HuH-7.5 (cell line): ENCODE measurements at regions not wholly inside any gene's neighbourhood (a gene's known extent, or its start where the extent isn't known, plus 50 kb on each side); places are given as distances from the start of the nearest gene placed in this dataset.
"Not testable (repeated sequence)": the region's sequence is repeated elsewhere in the genome, so short reads cannot be mapped to it uniquely, and the experiment has no call there.

Experiments
- DNase-seq: peaks from one replicate; pipeline ENCODE4 v3.0.0; 2011; ENCODE audit warnings: low spot score

DNA sequence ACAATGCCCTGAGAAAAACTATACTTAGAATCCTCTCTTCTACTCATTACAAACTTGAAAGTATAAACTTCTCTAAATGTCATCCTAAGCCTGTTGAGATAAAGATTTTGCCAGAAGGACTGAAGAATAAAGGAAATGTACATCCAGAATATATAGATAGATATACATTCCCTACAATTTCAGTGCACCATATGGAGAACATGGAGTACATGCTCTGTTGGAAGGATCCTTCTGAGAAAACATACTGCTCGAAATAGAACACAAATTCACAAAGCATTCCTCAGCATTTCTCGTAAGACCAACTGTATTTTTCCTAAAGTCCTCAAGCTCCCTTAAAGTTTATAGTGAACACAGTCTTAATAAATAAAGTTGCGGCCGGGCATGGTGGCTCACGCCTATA lies 69.7 kb upstream of the RASA1 start:
- no peak for DNase-seq

DNA sequence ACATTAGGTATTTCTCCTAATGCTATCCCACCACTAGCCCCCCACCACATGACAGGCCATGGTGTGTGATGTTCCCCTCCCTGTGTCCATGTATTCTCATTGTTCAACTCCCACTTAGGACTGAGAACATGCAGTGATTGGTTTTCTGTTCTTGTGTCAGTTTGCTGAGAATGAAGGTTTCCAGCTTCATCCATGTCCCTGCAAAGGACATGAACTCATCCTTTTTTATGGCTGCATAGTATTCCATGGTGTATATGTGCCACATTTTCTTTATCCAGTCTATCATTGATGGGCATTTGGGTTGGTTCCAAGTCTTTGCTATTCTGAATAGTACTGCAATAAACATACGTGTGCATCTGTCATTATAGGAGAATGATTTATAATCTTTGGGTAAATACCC lies 68.4 kb upstream of the RASA1 start:
- DNase-seq, result not testable (repeated sequence)

DNA sequence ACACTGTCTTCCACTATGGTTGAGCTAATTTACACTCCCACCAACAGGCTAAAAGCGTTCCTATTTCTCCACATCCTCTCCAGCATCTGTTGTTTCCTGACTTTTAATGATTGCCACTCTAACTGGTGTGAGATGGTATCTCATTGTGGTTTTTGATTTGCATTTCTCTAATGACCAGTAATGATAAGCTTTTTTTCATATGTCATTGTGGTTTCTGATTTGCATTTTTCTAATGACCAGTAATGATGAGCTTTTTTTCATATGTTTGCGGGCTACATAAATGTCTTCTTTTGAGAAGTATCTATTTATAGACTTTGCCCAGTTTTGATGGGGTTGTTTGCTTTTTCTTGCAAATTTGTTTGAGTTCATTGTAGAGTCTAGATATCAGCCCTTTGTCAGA lies 68.0 kb upstream of the RASA1 start:
- DNase-seq, result not testable (repeated sequence)

DNA sequence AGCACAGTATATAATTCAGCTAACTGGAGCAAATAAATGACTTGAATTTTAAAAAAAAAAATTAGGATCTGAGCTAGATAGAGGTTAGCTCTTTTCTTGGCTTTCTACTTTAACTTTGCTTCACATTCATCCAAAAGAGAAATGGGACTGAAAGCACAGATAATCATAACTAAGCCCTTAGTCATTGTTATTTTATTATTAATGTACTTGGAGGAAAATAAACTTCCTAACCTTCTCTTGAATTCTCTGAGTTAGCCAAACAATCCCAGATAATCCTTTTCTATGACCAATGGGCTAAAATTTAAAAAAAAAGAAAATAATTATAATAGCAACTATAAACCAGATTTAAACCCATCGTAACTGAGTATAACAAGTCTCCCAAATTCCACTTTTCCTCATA lies 57.6 kb upstream of the RASA1 start:
- DNase-seq, result no peak

DNA sequence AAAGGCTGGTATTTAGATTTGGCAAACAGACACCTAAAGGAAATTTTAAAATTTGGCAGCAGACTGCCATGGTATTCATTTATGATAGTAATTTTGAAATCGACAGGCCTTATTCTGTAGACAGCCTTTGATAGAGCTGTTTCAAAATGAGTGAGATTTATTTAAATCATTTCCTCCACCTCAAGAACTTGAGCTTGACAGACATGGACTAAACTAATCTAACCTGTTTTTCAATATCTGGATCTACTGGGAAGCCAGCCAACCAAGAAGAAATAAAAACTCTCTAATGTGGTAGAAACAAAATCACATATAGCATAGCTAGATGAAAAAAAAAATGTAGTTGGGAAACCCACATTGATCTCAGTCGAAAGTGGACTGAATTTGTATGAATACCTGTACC lies 56.9 kb upstream of the RASA1 start:
- DNase-seq, result no peak

DNA sequence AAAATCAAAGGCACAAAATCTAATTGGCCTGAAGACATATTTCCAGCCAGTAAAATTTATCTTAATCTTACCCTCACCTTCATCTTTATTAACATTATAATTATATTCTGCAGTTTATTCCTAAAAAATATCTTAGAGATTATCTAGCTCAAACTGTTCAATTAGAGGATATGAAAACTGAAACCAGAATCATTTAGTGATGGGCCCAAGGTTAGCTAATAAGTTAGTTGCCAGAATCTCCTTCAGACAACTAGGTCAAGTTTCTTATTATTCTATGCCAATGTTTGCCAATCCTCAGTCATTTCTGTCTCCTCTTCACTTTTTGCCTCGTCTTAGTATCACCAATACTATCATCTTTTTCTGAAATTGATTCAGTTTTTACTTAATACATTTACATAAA lies 56.0 kb upstream of the RASA1 start:
- DNase-seq, result no peak

DNA sequence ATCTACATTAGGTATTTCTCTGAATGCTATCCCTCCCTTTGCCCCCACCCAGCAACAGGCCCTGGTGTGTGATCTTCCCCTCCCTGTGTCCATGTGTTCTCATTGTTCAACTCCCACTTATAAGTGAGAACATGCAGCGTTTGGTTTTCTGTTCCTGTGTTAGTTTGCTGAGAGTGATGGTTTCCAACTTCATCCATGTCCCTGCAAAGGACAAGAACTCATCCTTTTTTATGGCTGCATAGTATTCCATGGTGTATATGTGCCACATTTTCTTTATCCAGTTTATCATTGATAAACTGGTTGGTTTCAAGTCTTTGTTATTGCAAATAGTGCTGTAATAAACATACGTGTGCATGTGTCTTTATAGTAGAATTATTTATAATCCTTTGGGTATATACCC lies 55.5 kb upstream of the RASA1 start:
- DNase-seq, result not testable (repeated sequence)

DNA sequence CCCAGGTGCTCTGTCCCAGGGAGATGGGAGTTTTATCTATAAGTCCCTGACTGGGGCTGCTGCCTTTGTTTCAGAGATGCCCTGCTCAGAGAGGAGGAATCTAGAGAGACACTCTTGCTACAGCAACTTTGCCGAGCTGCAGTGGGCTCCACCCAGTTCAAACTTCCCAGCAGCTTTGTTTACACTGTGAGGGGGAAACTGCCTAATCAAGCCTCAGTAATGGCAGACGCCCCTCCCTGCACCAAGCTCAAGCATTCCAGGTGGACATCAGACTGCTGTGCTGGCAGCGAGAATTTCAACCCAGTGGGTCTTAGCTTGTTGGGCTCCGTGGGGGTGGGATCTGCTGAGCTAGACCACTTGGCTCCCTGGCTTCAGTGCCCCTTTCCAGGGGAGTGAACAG lies 50.2 kb upstream of the RASA1 start:
- DNase-seq, result not testable (repeated sequence)
